ENCODE measurements at regions not wholly inside any gene's neighbourhood (a gene's known extent, or its start where the extent isn't known, plus 50 kb on each side); places are given as distances from the start of the nearest gene placed in this dataset.

- H3K4me3 ChIP-seq = no peak overlapping the region
- DNase-seq = no peak
- H3K9me2 ChIP-seq (ENCODE audit: insufficient read depth) = no peaks in the 10 kb centered on the region
- in situ Hi-C loops (cut with MboI) = no loop called here
- H3K27ac ChIP-seq = no peak overlapping the region
- no peaks in the 10 kb centered on the region for H4K20me1 ChIP-seq (ENCODE audit: insufficient read depth)
- no peaks in the 10 kb centered on the region for H3K4me1 ChIP-seq (ENCODE audit: insufficient read depth)
- no peak overlapping the region for H3K9ac ChIP-seq
- H2AFZ ChIP-seq = no peak overlapping the region
- no peaks in the 10 kb centered on the region for H3K9me3 ChIP-seq (ENCODE audit: low read depth)
- no peaks in the 10 kb centered on the region for H3K27me3 ChIP-seq (replicated peaks; ENCODE audit: insufficient read depth)
- no peak overlapping the region for H3K4me2 ChIP-seq (ENCODE audit: unreplicated experiment)
- no peaks in the 10 kb centered on the region for H3K79me2 ChIP-seq (ENCODE audit: insufficient read depth)
- no peaks in the 10 kb centered on the region for H3K36me3 ChIP-seq (ENCODE audit: low read depth)
- no peak for TF ChIP-seq EZH2 (IDR thresholded peaks at IDR 0.05; ENCODE audit: insufficient read depth, poor library complexity, severe bottlenecking)
- H3F3A ChIP-seq (ENCODE audit: insufficient read depth) = no peaks in the 10 kb centered on the region
These were observed 223.9 kb upstream of the NOL4 start for GRCh38 chr18:34448662-34449061.

- in situ Hi-C loops (cut with MboI) = no loop called here
- H3K36me3 ChIP-seq (ENCODE audit: low read depth) = no peaks in the 10 kb centered on the region
- H3K9me3 ChIP-seq (ENCODE audit: low read depth) = no peaks in the 10 kb centered on the region
- no peak overlapping the region for H3K9ac ChIP-seq
- no peak overlapping the region for H3K27ac ChIP-seq
- H3K79me2 ChIP-seq (ENCODE audit: insufficient read depth) = no peaks in the 10 kb centered on the region
- no peaks in the 10 kb centered on the region for H3K4me1 ChIP-seq (ENCODE audit: insufficient read depth)
- WGBS, 2 experiments (ENCODE audit: low coverage in 1 of 2, low lambda C conversion rate in 2 of 2, missing lambda C conversion rate in 2 of 2) = 35 to 40% methylated on average over 3 of the region's 3 CpGs
- TF ChIP-seq EZH2 (IDR thresholded peaks at IDR 0.05; ENCODE audit: insufficient read depth, poor library complexity, severe bottlenecking) (no peak), EZH2phosphoT487 (IDR thresholded peaks at IDR 0.05; ENCODE audit: insufficient read depth, low read depth) (no peak)
- no peak overlapping the region for H3K4me2 ChIP-seq (ENCODE audit: unreplicated experiment)
- DNase-seq = no peak
- H3K4me3 ChIP-seq = no peak overlapping the region
- no peak overlapping the region for H2AFZ ChIP-seq
- H3K9me2 ChIP-seq (ENCODE audit: insufficient read depth) = no peaks in the 10 kb centered on the region
- H3F3A ChIP-seq (ENCODE audit: insufficient read depth) = no peaks in the 10 kb centered on the region
- no peaks in the 10 kb centered on the region for H3K27me3 ChIP-seq (replicated peaks; ENCODE audit: insufficient read depth)
- no peaks in the 10 kb centered on the region for H4K20me1 ChIP-seq (ENCODE audit: insufficient read depth)
These were observed 233.0 kb upstream of the NOL4 start for GRCh38 chr18:34457761-34458160.

- Histone ChIP-seq H3K9me3 (ENCODE audit: low read depth) (no peaks in the 10 kb centered on the region), H3K9ac (no peak overlapping the region), H3K79me2 (ENCODE audit: insufficient read depth) (no peaks in the 10 kb centered on the region), H4K20me1 (ENCODE audit: insufficient read depth) (no peaks in the 10 kb centered on the region), H3K4me2 (ENCODE audit: unreplicated experiment) (no peak overlapping the region), H3K9me2 (ENCODE audit: insufficient read depth) (no peaks in the 10 kb centered on the region), H3K36me3 (ENCODE audit: low read depth) (no peaks in the 10 kb centered on the region), H3K4me3 (no peak overlapping the region), H3K27me3 (replicated peaks; ENCODE audit: insufficient read depth) (no peaks in the 10 kb centered on the region), H3F3A (ENCODE audit: insufficient read depth) (no peaks in the 10 kb centered on the region), H3K27ac (no peak overlapping the region), H2AFZ (no peak overlapping the region), H3K4me1 (ENCODE audit: insufficient read depth) (no peaks in the 10 kb centered on the region)
- TF ChIP-seq EZH2phosphoT487 (IDR thresholded peaks at IDR 0.05; ENCODE audit: insufficient read depth, low read depth) (no peak), EZH2 (IDR thresholded peaks at IDR 0.05; ENCODE audit: insufficient read depth, poor library complexity, severe bottlenecking) (no peak)
- no peak for DNase-seq
- WGBS, 2 experiments (ENCODE audit: low coverage in 1 of 2, low lambda C conversion rate in 2 of 2, missing lambda C conversion rate in 2 of 2) = 49 to 54% methylated on average over 3 of the region's 3 CpGs
- in situ Hi-C loops (cut with MboI) = no loop called here
These were observed 233.8 kb upstream of the NOL4 start for GRCh38 chr18:34458410-34458977.

- no peaks in the 10 kb centered on the region for H3K36me3 ChIP-seq (ENCODE audit: low read depth)
- WGBS, 2 experiments (ENCODE audit: low coverage in 1 of 2, low lambda C conversion rate in 2 of 2, missing lambda C conversion rate in 2 of 2) = 70 to 78% methylated on average over 3 of the region's 3 CpGs
- in situ Hi-C loops (cut with MboI) = no loop called here
- H4K20me1 ChIP-seq (ENCODE audit: insufficient read depth) = no peaks in the 10 kb centered on the region
- no peaks in the 10 kb centered on the region for H3K9me2 ChIP-seq (ENCODE audit: insufficient read depth)
- no peak overlapping the region for H3K4me2 ChIP-seq (ENCODE audit: unreplicated experiment)
- no peaks in the 10 kb centered on the region for H3K79me2 ChIP-seq (ENCODE audit: insufficient read depth)
- TF ChIP-seq EZH2 (IDR thresholded peaks at IDR 0.05; ENCODE audit: insufficient read depth, poor library complexity, severe bottlenecking) = no peak
- TF ChIP-seq EZH2phosphoT487 (IDR thresholded peaks at IDR 0.05; ENCODE audit: insufficient read depth, low read depth) = no peak
- no peak overlapping the region for H3K4me3 ChIP-seq
- no peaks in the 10 kb centered on the region for H3K27me3 ChIP-seq (replicated peaks; ENCODE audit: insufficient read depth)
- no peaks in the 10 kb centered on the region for H3K4me1 ChIP-seq (ENCODE audit: insufficient read depth)
- no peaks in the 10 kb centered on the region for H3F3A ChIP-seq (ENCODE audit: insufficient read depth)
- H3K27ac ChIP-seq = no peak overlapping the region
- H3K9ac ChIP-seq = no peak overlapping the region
- no peak overlapping the region for H2AFZ ChIP-seq
- DNase-seq = no peak
- no peaks in the 10 kb centered on the region for H3K9me3 ChIP-seq (ENCODE audit: low read depth)
These were observed 236.6 kb upstream of the NOL4 start for GRCh38 chr18:34461266-34461665.

- no peaks in the 10 kb centered on the region for H3K36me3 ChIP-seq (ENCODE audit: low read depth)
- 0% methylated on average over 1 of the region's 1 CpG for WGBS, 2 experiments (ENCODE audit: low coverage in 1 of 2, low lambda C conversion rate in 2 of 2, missing lambda C conversion rate in 2 of 2)
- H4K20me1 ChIP-seq (ENCODE audit: insufficient read depth) = no peaks in the 10 kb centered on the region
- no peak overlapping the region for H2AFZ ChIP-seq
- H3K4me2 ChIP-seq (ENCODE audit: unreplicated experiment) = no peak overlapping the region
- H3K9me2 ChIP-seq (ENCODE audit: insufficient read depth) = no peaks in the 10 kb centered on the region
- H3K4me1 ChIP-seq (ENCODE audit: insufficient read depth) = no peaks in the 10 kb centered on the region
- H3K27ac ChIP-seq = no peak overlapping the region
- no peaks in the 10 kb centered on the region for H3K9me3 ChIP-seq (ENCODE audit: low read depth)
- no peaks in the 10 kb centered on the region for H3K27me3 ChIP-seq (replicated peaks; ENCODE audit: insufficient read depth)
- no peaks in the 10 kb centered on the region for H3K79me2 ChIP-seq (ENCODE audit: insufficient read depth)
- in situ Hi-C loops (cut with MboI) = no loop called here
- no peak overlapping the region for H3K4me3 ChIP-seq
- TF ChIP-seq EZH2phosphoT487 (IDR thresholded peaks at IDR 0.05; ENCODE audit: insufficient read depth, low read depth) (no peak), EZH2 (IDR thresholded peaks at IDR 0.05; ENCODE audit: insufficient read depth, poor library complexity, severe bottlenecking) (no peak)
- H3F3A ChIP-seq (ENCODE audit: insufficient read depth) = no peaks in the 10 kb centered on the region
- no peak overlapping the region for H3K9ac ChIP-seq
- DNase-seq = peak; percentile 2
These were observed 242.3 kb upstream of the NOL4 start for GRCh38 chr18:34467058-34467457.
